Karpas-422 (cell line): ENCODE measurements at regions not wholly inside any gene's neighbourhood (a gene's known extent, or its start where the extent isn't known, plus 50 kb on each side); places are given as distances from the start of the nearest gene placed in this dataset.
"Not testable (repeated sequence)": the region's sequence is repeated elsewhere in the genome, so short reads cannot be mapped to it uniquely, and the experiment has no call there.

Source experiments
- DNase-seq: peaks from one replicate; pipeline ENCODE4 v3.0.0-alpha.2; 2015
- H2AFZ ChIP-seq: fragments of 200-600 bp; sonication (generic); 2 replicates; pipeline ENCODE4 v1.6.1; 2014; ENCODE audit warnings: antibody characterized with exemption, low read length, mixed read lengths
- H3K27ac ChIP-seq: fragments of 200-600 bp; sonication (generic); 2 replicates; pipeline ENCODE4 v1.5.1; 2014; ENCODE audit warnings: mild to moderate bottlenecking, low read length, moderate library complexity
- H3K27me3 ChIP-seq: fragments of 200-600 bp; sonication (generic); 2 replicates; pipeline ENCODE4 v1.6.1; 2014; ENCODE audit warnings: low read length, mixed read lengths
- H3K36me3 ChIP-seq: fragments of 200-600 bp; sonication (generic); 2 replicates; pipeline ENCODE4 v1.6.1; 2014; ENCODE audit warnings: low read length, mixed read lengths; ENCODE audit not compliant: insufficient read depth
- H3K4me1 ChIP-seq: fragments of 200-600 bp; sonication (generic); 2 replicates; pipeline ENCODE4 v1.6.1; 2014; ENCODE audit warnings: mild to moderate bottlenecking, low read length, mixed read lengths
- H3K4me2 ChIP-seq: fragments of 200-600 bp; sonication (generic); 2 replicates; pipeline ENCODE4 v1.6.1; 2014; ENCODE audit warnings: low read length, low read depth, mild to moderate bottlenecking; ENCODE audit not compliant: poor library complexity, severe bottlenecking
- H3K4me3 ChIP-seq: fragments of 200-600 bp; sonication (generic); 2 replicates; pipeline ENCODE4 v1.5.1; 2014; ENCODE audit warnings: mild to moderate bottlenecking, antibody characterized with exemption, low read length, mixed read lengths
- H3K79me2 ChIP-seq: fragments of 200-600 bp; sonication (generic); 2 replicates; pipeline ENCODE4 v1.6.1; 2014; ENCODE audit warnings: mild to moderate bottlenecking, low read length, mixed read lengths
- H3K9ac ChIP-seq: fragments of 200-600 bp; sonication (generic); 2 replicates; pipeline ENCODE4 v1.6.0; 2014; ENCODE audit warnings: low read length
- H3K9me2 ChIP-seq: fragments of 200-600 bp; sonication (generic), shearing (Covaris generic); replicated peaks from 2 replicates; pipeline ENCODE4 v1.6.0; 2014; ENCODE audit warnings: mild to moderate bottlenecking, low read length, moderate library complexity; ENCODE audit not compliant: insufficient read depth
- H3K9me3 ChIP-seq: fragments of 300-700, 200-600 bp; sonication (generic); 2 replicates; pipeline ENCODE4 v1.6.1; 2014; ENCODE audit warnings: low read length, mixed read lengths
- H4K20me1 ChIP-seq: fragments of 200-600 bp; sonication (generic); 2 replicates; pipeline ENCODE4 v1.6.1; 2014; ENCODE audit warnings: mild to moderate bottlenecking, antibody characterized with exemption, low read length, low read depth; ENCODE audit not compliant: insufficient read depth

- no peaks in the 10 kb centered on the region for H4K20me1 ChIP-seq
- H3K9me2 ChIP-seq, result no peaks in the 10 kb centered on the region
- DNase-seq, result no peak
- peaks cover 13% of the 10 kb centered on the region for H3K9me3 ChIP-seq
- no peaks in the 10 kb centered on the region for H3K79me2 ChIP-seq
- no peaks in the 10 kb centered on the region for H3K4me1 ChIP-seq
- H3K27ac ChIP-seq, result no peak overlapping the region
- H2AFZ ChIP-seq, result no peak overlapping the region
- no peak overlapping the region for H3K9ac ChIP-seq
- no peaks in the 10 kb centered on the region for H3K36me3 ChIP-seq
- H3K27me3 ChIP-seq, result no peaks in the 10 kb centered on the region
- H3K4me3 ChIP-seq, result no peak overlapping the region
- no peak overlapping the region for H3K4me2 ChIP-seq
These were observed 165.1 kb upstream of the MGAT4C start for GRCh38 chr12:86421333-86421732.

DNA sequence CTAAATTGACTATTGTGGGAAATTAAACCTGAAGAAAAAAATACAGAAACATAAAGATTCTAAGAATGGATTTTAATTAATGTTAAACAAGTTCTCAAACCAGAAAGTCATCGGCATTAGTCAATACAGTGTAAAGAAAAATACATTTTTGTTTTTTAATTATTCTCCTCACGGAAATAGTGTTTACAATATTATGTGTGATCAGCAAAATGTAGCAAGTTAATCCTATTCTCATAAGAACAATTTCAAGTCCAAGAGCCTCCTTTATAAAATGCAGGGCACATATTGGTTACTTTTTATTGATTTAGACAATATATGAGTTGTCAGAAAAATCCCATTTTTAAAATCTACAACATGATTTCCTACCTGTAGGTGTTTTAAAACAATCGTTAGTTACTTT is 158.0 kb upstream of the MGAT4C start:
- no peak overlapping the region for H3K4me3 ChIP-seq
- H2AFZ ChIP-seq, result no peak overlapping the region
- no peaks in the 10 kb centered on the region for H3K4me1 ChIP-seq
- H3K27me3 ChIP-seq, result no peaks in the 10 kb centered on the region
- no peaks in the 10 kb centered on the region for H4K20me1 ChIP-seq
- no peak overlapping the region for H3K4me2 ChIP-seq
- H3K9ac ChIP-seq, result no peak overlapping the region
- no peak for DNase-seq
- no peaks in the 10 kb centered on the region for H3K9me2 ChIP-seq
- no peaks in the 10 kb centered on the region for H3K36me3 ChIP-seq
- peaks cover 25% of the 10 kb centered on the region for H3K9me3 ChIP-seq
- H3K79me2 ChIP-seq, result no peaks in the 10 kb centered on the region
- no peak overlapping the region for H3K27ac ChIP-seq

GRCh38 chr12:86411710-86412109 is 155.5 kb upstream of the MGAT4C start:
- Histone ChIP-seq H3K27ac (no peak overlapping the region), H3K36me3 (no peaks in the 10 kb centered on the region), H3K4me1 (no peaks in the 10 kb centered on the region), H3K79me2 (no peaks in the 10 kb centered on the region), H4K20me1 (no peaks in the 10 kb centered on the region), H3K4me2 (no peak overlapping the region), H2AFZ (no peak overlapping the region), H3K9ac (no peak overlapping the region), H3K9me2 (no peaks in the 10 kb centered on the region), H3K27me3 (no peaks in the 10 kb centered on the region), H3K4me3 (no peak overlapping the region), H3K9me3 (peaks cover 28% of the 10 kb centered on the region)
- DNase-seq, result no peak

DNA sequence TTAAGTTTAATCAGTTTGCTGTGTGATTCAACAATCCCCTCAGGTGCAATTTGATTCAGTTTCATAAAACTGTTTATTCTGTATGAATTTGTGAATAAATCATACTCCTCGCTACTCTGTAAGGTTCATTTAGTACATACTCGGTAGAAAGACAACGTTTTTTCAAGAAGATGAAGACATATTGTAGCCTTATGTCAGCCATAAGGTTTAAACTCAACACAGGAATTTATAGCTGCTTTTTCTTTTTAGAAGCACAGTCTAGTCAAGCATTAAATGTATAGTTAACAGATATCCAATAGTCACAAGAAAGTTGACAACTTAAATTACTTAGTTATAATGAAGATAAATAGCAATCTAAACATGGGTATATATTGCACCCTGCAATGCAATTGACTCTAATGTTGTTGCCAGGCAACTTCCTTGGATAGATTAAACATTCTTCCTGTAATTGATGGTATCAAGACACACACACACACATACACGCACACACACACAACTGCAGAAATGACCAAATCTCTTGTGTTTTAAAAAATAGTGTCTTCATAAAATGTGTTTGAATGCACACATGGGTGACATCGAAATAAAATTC is 151.5 kb upstream of the MGAT4C start:
- Histone ChIP-seq H3K9me2 (no peaks in the 10 kb centered on the region), H3K4me3 (no peak overlapping the region), H4K20me1 (no peaks in the 10 kb centered on the region), H3K9ac (no peak overlapping the region), H3K36me3 (no peaks in the 10 kb centered on the region), H3K4me2 (no peak overlapping the region), H3K79me2 (no peaks in the 10 kb centered on the region), H3K27me3 (no peaks in the 10 kb centered on the region), H3K27ac (no peak overlapping the region), H3K9me3 (peaks cover 29% of the 10 kb centered on the region), H3K4me1 (no peaks in the 10 kb centered on the region), H2AFZ (no peak overlapping the region)
- DNase-seq, result no peak

DNA sequence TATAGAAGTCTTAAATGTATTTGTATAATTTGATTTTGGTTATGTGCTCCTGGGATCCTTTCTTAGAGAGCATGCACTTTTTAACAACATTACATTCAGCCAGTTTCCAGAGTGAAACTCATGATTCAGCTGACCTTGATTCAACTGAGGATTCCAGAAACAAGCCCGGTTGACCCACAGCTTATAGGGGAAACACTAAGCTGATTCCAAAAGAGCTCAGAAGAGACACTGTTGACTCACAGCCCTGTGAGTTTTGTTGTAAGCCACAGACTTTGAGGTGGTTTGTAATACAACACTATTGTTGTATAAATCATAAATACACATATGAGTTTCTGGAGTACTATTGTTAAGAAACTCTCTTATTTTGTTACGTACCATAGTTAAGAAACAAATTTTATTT is 133.8 kb upstream of the MGAT4C start:
- H4K20me1 ChIP-seq, result no peaks in the 10 kb centered on the region
- no peaks in the 10 kb centered on the region for H3K9me2 ChIP-seq
- no peak for DNase-seq
- no peak overlapping the region for H3K9ac ChIP-seq
- H3K4me1 ChIP-seq, result no peaks in the 10 kb centered on the region
- H3K79me2 ChIP-seq, result no peaks in the 10 kb centered on the region
- no peak overlapping the region for H2AFZ ChIP-seq
- H3K4me3 ChIP-seq, result no peak overlapping the region
- no peak overlapping the region for H3K27ac ChIP-seq
- peaks cover 10% of the 10 kb centered on the region for H3K9me3 ChIP-seq
- no peaks in the 10 kb centered on the region for H3K36me3 ChIP-seq
- no peaks in the 10 kb centered on the region for H3K27me3 ChIP-seq
- H3K4me2 ChIP-seq, result no peak overlapping the region

DNA sequence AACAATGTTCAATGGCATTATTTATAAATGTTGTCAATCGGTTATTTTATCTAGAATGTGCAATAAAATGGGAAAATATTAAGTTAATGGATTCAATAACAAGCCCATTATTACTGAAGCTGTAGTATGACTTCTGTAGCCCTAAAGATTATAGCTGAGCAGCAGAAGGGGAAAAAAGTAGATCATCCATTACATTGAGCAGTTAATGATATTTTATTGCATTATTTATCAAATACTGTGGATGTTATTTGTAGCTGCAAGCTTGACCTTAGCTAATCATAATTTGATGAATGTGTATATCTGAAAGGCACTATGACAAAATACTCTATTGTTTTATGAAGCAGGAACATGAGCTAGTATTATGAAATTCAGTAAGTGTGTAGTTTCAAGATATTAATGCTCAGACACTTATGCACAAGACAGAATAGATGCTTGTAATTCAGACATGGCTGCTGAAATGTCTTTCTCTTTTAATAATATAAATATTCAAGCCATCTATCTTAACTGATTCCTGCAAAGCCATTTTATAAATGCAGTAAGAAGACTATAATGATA is 131.5 kb upstream of the MGAT4C start:
- Histone ChIP-seq H3K9ac (no peak overlapping the region), H3K4me1 (no peaks in the 10 kb centered on the region), H3K27me3 (no peaks in the 10 kb centered on the region), H3K4me2 (no peak overlapping the region), H3K27ac (no peak overlapping the region), H3K9me2 (no peaks in the 10 kb centered on the region), H3K4me3 (no peak overlapping the region), H3K36me3 (no peaks in the 10 kb centered on the region), H3K79me2 (no peaks in the 10 kb centered on the region), H4K20me1 (no peaks in the 10 kb centered on the region), H3K9me3 (peaks cover 10% of the 10 kb centered on the region), H2AFZ (no peak overlapping the region)
- DNase-seq, result no peak

DNA sequence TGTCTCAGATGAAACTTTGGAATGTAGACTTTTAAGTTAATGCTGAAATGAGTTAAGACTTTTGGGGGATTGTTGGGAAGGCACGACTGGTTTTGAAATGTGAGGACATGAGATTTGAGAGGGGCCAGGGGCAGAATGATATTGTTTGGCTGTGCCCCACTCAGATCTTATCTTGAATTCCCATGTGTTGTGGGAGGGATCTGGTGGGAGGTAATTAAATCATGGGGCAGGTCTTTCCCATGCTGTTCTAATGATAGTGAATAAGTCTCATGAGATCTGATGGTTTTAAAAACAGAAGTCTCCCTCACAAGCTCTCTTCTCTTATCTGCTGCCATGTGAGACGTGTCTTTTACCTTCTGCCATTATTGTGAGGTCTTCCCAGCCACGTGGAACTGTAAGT is 127.6 kb upstream of the MGAT4C start:
- not testable (repeated sequence) for H4K20me1 ChIP-seq, H3K36me3 ChIP-seq, H3K9me3 ChIP-seq, H3K27me3 ChIP-seq, H3K4me2 ChIP-seq, H3K4me1 ChIP-seq, H3K9me2 ChIP-seq, H3K79me2 ChIP-seq, H3K4me3 ChIP-seq, H3K9ac ChIP-seq, DNase-seq, H2AFZ ChIP-seq, H3K27ac ChIP-seq

GRCh38 chr12:86379337-86379736 is 123.1 kb upstream of the MGAT4C start:
- H3K9me2 ChIP-seq, result no peaks in the 10 kb centered on the region
- no peaks in the 10 kb centered on the region for H3K4me1 ChIP-seq
- DNase-seq, result no peak
- no peak overlapping the region for H3K4me3 ChIP-seq
- H3K9me3 ChIP-seq, result peaks cover 21% of the 10 kb centered on the region
- no peak overlapping the region for H3K4me2 ChIP-seq
- H3K27me3 ChIP-seq, result no peaks in the 10 kb centered on the region
- H3K9ac ChIP-seq, result no peak overlapping the region
- H2AFZ ChIP-seq, result no peak overlapping the region
- H3K79me2 ChIP-seq, result no peaks in the 10 kb centered on the region
- no peak overlapping the region for H3K27ac ChIP-seq
- H4K20me1 ChIP-seq, result no peaks in the 10 kb centered on the region
- H3K36me3 ChIP-seq, result no peaks in the 10 kb centered on the region
